Eye (tissue), 1 donor: ENCODE measurements at regions not wholly inside any gene's neighbourhood (a gene's known extent, or its start where the extent isn't known, plus 50 kb on each side); places are given as distances from the start of the nearest gene placed in this dataset.

ENCODE experiments used
- DNase-seq: peaks from one replicate; pipeline ENCODE4 v3.0.0-alpha.2; 2015

GRCh38 chr22:48665311-48665995, 1162.2 kb downstream of the BRD1 start:
- peak; percentile 65 for DNase-seq

GRCh38 chr22:48664586-48664985, 1163.1 kb downstream of the BRD1 start:
- no peak for DNase-seq

- no peak for DNase-seq
These were observed 1164.4 kb downstream of the BRD1 start for GRCh38 chr22:48663297-48663696.

- no peak for DNase-seq
These were observed 1165.1 kb downstream of the BRD1 start for GRCh38 chr22:48662476-48663135.

GRCh38 chr22:48661984-48662383, 1165.7 kb downstream of the BRD1 start:
- no peak for DNase-seq

- peak; percentile 26 for DNase-seq
These were observed 1166.6 kb downstream of the BRD1 start for GRCh38 chr22:48660790-48661740.

GRCh38 chr22:48660104-48660789, 1167.4 kb downstream of the BRD1 start:
- DNase-seq, result no peak

- no peak for DNase-seq
These were observed 1168.2 kb downstream of the BRD1 start for GRCh38 chr22:48659404-48659996.

- no peak for DNase-seq
These were observed 1168.8 kb downstream of the BRD1 start for GRCh38 chr22:48658871-48659270.

- no peak for DNase-seq
These were observed 1169.4 kb downstream of the BRD1 start for GRCh38 chr22:48658246-48658645.

- DNase-seq, result no peak
These were observed 1173.2 kb downstream of the BRD1 start for GRCh38 chr22:48654492-48654891.

- DNase-seq, result no peak
These were observed 1173.7 kb downstream of the BRD1 start for GRCh38 chr22:48653929-48654328.

GRCh38 chr22:48653306-48653705, 1174.4 kb downstream of the BRD1 start:
- no peak for DNase-seq

GRCh38 chr22:48652796-48653195, 1174.9 kb downstream of the BRD1 start:
- no peak for DNase-seq

GRCh38 chr22:48651981-48652538, 1175.6 kb downstream of the BRD1 start:
- no peak for DNase-seq

- DNase-seq, result no peak
These were observed 1176.4 kb downstream of the BRD1 start for GRCh38 chr22:48651036-48651890.

- DNase-seq, result no peak
These were observed 1177.2 kb downstream of the BRD1 start for GRCh38 chr22:48650323-48651035.

GRCh38 chr22:48649466-48649865, 1178.2 kb downstream of the BRD1 start:
- peak; percentile 48 for DNase-seq

- no peak for DNase-seq
These were observed 1178.6 kb downstream of the BRD1 start for GRCh38 chr22:48649031-48649430.
